Smooth muscle cell (in vitro differentiated cells): ENCODE measurements at regions not wholly inside any gene's neighbourhood (a gene's known extent, or its start where the extent isn't known, plus 50 kb on each side); places are given as distances from the start of the nearest gene placed in this dataset.
A peak's percentile ranks its signal among the peaks of the same experiment; 100 is the strongest.

Experiments
- DNase-seq: peaks from one replicate; lab custom pipeline; 2025; ENCODE audit not compliant: unreplicated experiment; lab: John Stamatoyannopoulos, UW
- H2AFZ ChIP-seq: fragments of 200-600 bp; sonication (generic); 2 replicates; pipeline ENCODE4 v1.6.0; 2016; ENCODE audit warnings: antibody characterized with exemption, low read depth, mild to moderate bottlenecking
- H3F3A ChIP-seq: fragments of 200-600 bp; sonication (generic); 2 replicates; pipeline ENCODE4 v1.6.0; 2017; ENCODE audit warnings: antibody characterized with exemption, low read depth
- H3K27ac ChIP-seq: fragments of 200-600 bp; sonication (generic); 2 replicates; pipeline ENCODE4 v1.5.1; 2016; ENCODE audit warnings: low read depth, mild to moderate bottlenecking
- H3K27me3 ChIP-seq: fragments of 200-600 bp; sonication (generic); 2 replicates; pipeline ENCODE4 v1.6.1; 2016; ENCODE audit warnings: low read depth, mild to moderate bottlenecking
- H3K36me3 ChIP-seq: fragments of 200-600 bp; sonication (generic); 2 replicates; pipeline ENCODE4 v1.5.1; 2016; ENCODE audit warnings: low read depth
- H3K4me1 ChIP-seq: fragments of 200-600 bp; sonication (generic); 2 replicates; pipeline ENCODE4 v1.5.1; 2016; ENCODE audit warnings: low read depth
- H3K4me2 ChIP-seq: fragments of 200-600 bp; sonication (generic); 2 replicates; pipeline ENCODE4 v1.6.0; 2016; ENCODE audit warnings: mild to moderate bottlenecking
- H3K4me3 ChIP-seq: fragments of 200-600 bp; sonication (generic); 2 replicates; pipeline ENCODE4 v1.5.1; 2016; ENCODE audit warnings: mild to moderate bottlenecking
- H3K79me2 ChIP-seq: fragments of 200-600 bp; sonication (generic); 2 replicates; pipeline ENCODE4 v1.6.0; 2016; ENCODE audit warnings: low read depth, mild to moderate bottlenecking
- H3K9ac ChIP-seq: fragments of 200-600 bp; sonication (generic); 2 replicates; pipeline ENCODE4 v1.6.0; 2016; ENCODE audit warnings: low read depth
- H3K9me3 ChIP-seq: fragments of 200-600 bp; sonication (generic); replicated peaks from 2 replicates; pipeline ENCODE4 v1.5.1; 2016; ENCODE audit warnings: low read depth
- H4K20me1 ChIP-seq: fragments of 200-600 bp; sonication (generic); 2 replicates; pipeline ENCODE4 v1.6.0; 2016; ENCODE audit warnings: low read depth
- CTCF ChIP-seq: fragments of 200-600 bp; sonication (generic); IDR thresholded peaks from 2 replicates; pipeline ENCODE4 v1.5.1; 2017; ENCODE audit warnings: borderline replicate concordance, mild to moderate bottlenecking, antibody characterized with exemption; ENCODE audit not compliant: insufficient read depth, poor library complexity, severe bottlenecking
- WGBS: methylation state at CpG from one replicate; pipeline ENCODE4 v1.1.7; 2016; ENCODE audit warnings: low lambda C conversion rate; 5-methylcytosine and 5-hydroxymethylcytosine counted together

- no peak overlapping the region for H3K27ac ChIP-seq
- H3K9me3 ChIP-seq, result no peaks in the 10 kb centered on the region
- no peaks in the 10 kb centered on the region for H3K27me3 ChIP-seq
- no peaks in the 10 kb centered on the region for H3F3A ChIP-seq
- no peak overlapping the region for H3K4me2 ChIP-seq
- no peaks in the 10 kb centered on the region for H4K20me1 ChIP-seq
- no peak for TF ChIP-seq CTCF
- no peak overlapping the region for H2AFZ ChIP-seq
- no peaks in the 10 kb centered on the region for H3K79me2 ChIP-seq
- H3K4me3 ChIP-seq, result no peak overlapping the region
- H3K4me1 ChIP-seq, result no peaks in the 10 kb centered on the region
- 62% methylated on average over 2 of the region's 2 CpGs for WGBS
- H3K9ac ChIP-seq, result no peak overlapping the region
- H3K36me3 ChIP-seq, result peaks cover 4% of the 10 kb centered on the region
- no peak for DNase-seq
Observed at GRCh38 chr2:18787726-18788125, 198.4 kb upstream of the NT5C1B start.

DNA sequence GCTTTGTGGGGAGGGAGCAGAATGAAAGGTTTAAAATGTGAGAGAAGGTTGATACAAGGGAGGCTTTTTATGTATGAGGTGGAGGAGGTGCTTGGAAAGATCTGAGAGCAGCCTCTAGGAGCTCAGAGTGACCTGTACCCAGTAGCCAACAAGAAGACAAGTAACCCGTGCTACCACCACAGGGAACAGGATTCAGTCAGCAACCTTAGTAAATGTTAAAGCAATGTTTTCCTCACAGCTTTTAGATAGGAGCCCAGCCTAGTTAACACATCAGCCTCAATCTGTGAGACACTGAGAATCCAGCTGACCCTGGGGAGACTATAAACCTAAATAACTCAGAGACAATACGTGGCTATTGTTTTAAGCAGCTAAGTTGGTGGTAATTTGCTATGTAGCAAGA is 194.9 kb upstream of the NT5C1B start:
- 76% methylated on average over 2 of the region's 2 CpGs for WGBS
- Histone ChIP-seq H4K20me1 (no peaks in the 10 kb centered on the region), H3K27me3 (no peaks in the 10 kb centered on the region), H2AFZ (no peak overlapping the region), H3F3A (no peaks in the 10 kb centered on the region), H3K36me3 (peaks cover 4% of the 10 kb centered on the region), H3K27ac (no peak overlapping the region), H3K9me3 (no peaks in the 10 kb centered on the region), H3K79me2 (no peaks in the 10 kb centered on the region), H3K9ac (no peak overlapping the region), H3K4me2 (no peak overlapping the region), H3K4me3 (no peak overlapping the region), H3K4me1 (no peaks in the 10 kb centered on the region)
- no peak for TF ChIP-seq CTCF
- DNase-seq, result no peak

DNA sequence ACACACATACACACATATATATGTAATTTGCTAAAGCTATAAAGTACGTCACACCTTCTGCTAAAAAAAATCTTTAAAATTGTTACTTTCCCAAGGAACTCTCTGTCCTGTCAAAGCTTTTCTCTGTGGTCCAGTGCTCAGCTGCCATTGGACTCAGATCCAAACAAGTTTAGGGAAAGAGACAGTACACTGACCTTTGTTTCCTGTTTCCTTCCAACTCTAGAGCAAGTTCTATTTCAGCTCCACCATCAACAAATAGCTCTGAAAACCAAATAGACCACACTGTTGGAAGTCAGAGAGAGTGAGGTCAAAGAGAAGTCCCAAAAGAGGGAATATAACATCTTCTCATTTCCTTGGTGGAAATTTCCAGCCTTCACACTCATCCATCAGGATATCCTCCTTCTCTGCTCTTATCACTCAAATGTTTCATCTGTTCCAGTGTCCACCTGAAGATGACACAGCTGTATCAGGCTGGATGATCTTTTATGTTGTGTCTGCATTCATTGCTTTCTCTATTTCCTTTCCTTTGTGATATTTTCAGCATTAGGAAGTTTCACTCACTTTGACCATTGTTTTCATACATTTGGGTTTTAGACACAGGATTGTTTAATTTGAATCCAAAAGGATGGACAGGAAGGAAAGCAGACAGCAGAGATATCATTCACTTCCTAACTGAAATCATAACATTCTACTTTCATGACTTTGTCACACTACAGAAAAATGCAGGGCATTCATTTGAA is 192.3 kb upstream of the NT5C1B start:
- WGBS, result 95% methylated on average over 1 of the region's 1 CpG
- DNase-seq, result no peak
- TF ChIP-seq CTCF, result no peak
- H3K4me1 ChIP-seq, result peaks cover 4% of the 10 kb centered on the region
- H3F3A ChIP-seq, result no peaks in the 10 kb centered on the region
- H3K9me3 ChIP-seq, result no peaks in the 10 kb centered on the region
- H2AFZ ChIP-seq, result peak overlapping the region; percentile 44
- peak overlapping the region; percentile 4 for H3K4me2 ChIP-seq
- no peak overlapping the region for H3K9ac ChIP-seq
- H3K36me3 ChIP-seq, result peaks cover 4% of the 10 kb centered on the region
- H4K20me1 ChIP-seq, result no peaks in the 10 kb centered on the region
- no peak overlapping the region for H3K4me3 ChIP-seq
- H3K27me3 ChIP-seq, result no peaks in the 10 kb centered on the region
- no peaks in the 10 kb centered on the region for H3K79me2 ChIP-seq
- H3K27ac ChIP-seq, result no peak overlapping the region

GRCh38 chr2:18777250-18777812 is 188.0 kb upstream of the NT5C1B start:
- no peak for TF ChIP-seq CTCF
- no peaks in the 10 kb centered on the region for H3F3A ChIP-seq
- H3K4me3 ChIP-seq, result no peak overlapping the region
- H4K20me1 ChIP-seq, result no peaks in the 10 kb centered on the region
- H3K4me1 ChIP-seq, result peaks cover 6% of the 10 kb centered on the region
- no peaks in the 10 kb centered on the region for H3K79me2 ChIP-seq
- 39% methylated on average over 2 of the region's 2 CpGs for WGBS
- H3K27ac ChIP-seq, result no peak overlapping the region
- no peaks in the 10 kb centered on the region for H3K36me3 ChIP-seq
- H2AFZ ChIP-seq, result no peak overlapping the region
- peaks cover 11% of the 10 kb centered on the region for H3K27me3 ChIP-seq
- H3K9me3 ChIP-seq, result no peaks in the 10 kb centered on the region
- no peak overlapping the region for H3K4me2 ChIP-seq
- no peak overlapping the region for H3K9ac ChIP-seq
- no peak for DNase-seq
